NCI-H1048 (cell line): ENCODE measurements at regions not wholly inside any gene's neighbourhood (a gene's known extent, or its start where the extent isn't known, plus 50 kb on each side); places are given as distances from the start of the nearest gene placed in this dataset.

Experiments
- DNase-seq: peaks from one replicate; lab custom pipeline; 2025; lab: John Stamatoyannopoulos, UW

DNA sequence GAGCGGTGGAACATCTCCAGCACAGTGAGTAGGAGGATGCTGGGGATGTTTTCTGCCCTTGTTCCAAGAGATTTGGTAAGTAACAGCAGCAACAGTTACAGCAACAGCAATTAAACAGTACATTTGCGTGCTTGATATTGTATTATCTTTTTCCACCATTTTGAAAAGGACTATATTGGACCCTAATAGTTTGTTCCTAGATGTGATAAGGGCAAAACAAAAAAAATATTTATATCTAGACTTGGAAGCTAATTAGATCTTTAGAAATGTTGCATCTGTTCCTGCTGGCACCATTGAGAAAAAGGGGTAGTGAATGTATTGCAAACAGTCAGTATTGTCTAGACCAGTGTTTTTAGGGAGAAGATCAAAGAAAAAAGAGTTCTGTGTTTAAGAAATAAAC is 759.9 kb downstream of the JRKL start:
- no peak for DNase-seq

GRCh38 chr11:97157221-97157740 is 767.5 kb downstream of the JRKL start:
- DNase-seq: no peak

GRCh38 chr11:97158243-97158642 is 768.4 kb downstream of the JRKL start:
- no peak for DNase-seq

- DNase-seq: no peak
These were observed 773.9 kb downstream of the JRKL start for GRCh38 chr11:97163631-97164191.

GRCh38 chr11:97201743-97202612 is 812.2 kb downstream of the JRKL start:
- DNase-seq: no peak

DNA sequence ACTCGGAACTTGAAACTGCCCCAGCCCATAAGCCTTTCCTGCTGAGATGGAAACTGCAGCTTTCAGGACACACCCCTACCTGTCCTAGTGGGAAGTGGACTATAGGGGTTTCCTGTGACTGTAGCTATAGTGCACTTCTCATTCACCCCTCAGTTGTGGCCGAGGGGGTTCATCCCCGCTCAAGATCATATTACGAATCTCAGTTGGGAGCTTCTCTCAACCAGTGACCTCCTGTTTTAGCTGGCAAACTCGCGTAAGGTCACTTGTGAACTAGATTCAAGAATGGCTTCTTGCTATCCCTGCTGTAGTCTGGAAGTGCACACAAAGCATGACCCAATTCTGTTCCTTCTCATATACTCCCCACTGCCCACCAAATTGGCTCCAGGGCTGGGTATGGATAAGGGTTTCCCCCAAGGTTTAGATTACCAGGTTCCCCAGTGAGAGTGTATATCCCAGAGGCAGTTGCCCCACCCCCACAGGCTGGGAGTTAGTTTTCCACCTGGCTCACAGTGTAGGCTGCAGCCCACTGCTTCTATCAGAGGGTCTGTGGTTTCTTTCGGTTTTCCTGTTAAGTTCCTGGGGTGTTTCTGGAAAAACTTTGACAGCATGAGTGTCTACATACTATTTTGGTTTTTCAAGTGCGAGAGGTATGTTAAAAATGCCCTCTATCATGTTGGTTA is 812.9 kb downstream of the JRKL start:
- DNase-seq: no peak

GRCh38 chr11:97218011-97218410 is 828.2 kb downstream of the JRKL start:
- DNase-seq: no peak

DNA sequence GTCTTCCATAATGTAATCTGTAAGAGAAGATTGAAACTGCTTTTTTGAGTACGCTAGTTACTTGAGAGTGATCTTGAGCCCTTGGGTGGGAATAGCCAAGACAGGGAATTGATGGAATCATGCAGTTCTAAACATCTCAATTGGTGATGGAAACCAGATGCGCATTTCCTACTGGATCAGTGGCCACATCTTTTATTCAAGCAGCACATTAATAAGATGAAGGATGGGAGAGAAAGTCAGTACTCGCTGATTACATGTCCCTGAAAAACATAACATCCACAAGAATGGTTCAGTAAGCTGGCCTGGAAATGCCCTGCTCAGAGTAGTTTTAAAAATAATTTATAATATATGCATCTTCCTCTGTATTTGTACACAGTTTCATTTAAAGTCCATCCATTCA is 833.8 kb downstream of the JRKL start:
- DNase-seq: no peak

DNA sequence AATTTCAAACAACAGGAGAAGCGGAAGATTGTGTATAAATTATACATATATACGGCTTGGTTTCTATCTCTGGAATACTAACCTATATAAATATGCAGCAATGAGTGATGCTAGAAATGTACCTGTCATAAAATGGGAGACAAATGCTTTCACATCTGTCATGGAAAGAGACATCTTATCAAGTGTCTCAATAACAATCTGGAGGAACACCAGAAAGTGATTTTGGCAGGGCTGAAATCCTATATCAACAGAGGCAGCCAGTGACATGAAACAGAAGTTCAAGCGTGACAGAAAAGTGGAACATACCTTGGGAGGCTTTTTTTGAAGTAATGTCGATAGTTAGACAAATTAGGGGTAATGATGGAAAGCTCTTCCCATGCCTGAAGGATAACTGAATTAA is 834.6 kb downstream of the JRKL start:
- DNase-seq: no peak

DNA sequence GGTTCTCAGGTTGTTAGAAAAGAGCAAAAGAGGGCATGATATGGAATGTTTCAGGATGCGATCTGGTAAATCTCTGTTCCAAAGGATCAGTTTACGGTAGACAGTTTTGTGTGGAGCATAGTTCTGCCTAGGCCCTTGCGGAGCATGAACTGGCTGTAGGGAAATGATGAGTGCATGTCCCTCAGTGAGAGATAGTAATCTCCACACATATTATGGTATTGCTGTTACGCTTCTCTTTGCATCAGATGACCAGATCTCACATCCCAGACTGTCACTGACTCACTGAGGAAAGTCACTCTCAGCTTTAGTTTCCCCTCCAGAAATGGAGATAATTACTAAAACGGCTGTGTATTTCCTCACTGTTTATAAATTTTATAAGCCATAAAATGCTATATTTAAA is 836.0 kb downstream of the JRKL start:
- DNase-seq: no peak

DNA sequence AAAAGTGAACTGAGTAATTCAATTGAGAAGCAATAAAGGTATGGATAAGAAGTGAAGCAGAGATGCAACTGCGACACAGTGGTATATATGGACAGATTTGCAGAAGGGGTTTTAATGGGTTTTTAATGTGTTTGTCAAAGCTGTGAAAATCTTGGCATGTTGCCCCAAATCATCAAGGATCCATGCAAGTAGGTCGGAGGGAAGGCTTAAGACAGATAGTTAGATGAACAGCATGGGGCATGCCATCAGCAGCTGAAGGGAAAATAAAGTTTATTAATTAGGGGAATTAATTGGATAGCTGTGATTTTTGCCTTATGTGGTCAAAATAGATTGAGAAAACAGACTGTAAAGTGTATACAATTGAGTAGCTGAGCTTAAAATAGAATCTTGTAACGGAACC is 840.1 kb downstream of the JRKL start:
- no peak for DNase-seq

- DNase-seq: no peak
These were observed 841.4 kb downstream of the JRKL start for GRCh38 chr11:97231231-97231630.

GRCh38 chr11:97234016-97234415 is 844.2 kb downstream of the JRKL start:
- no peak for DNase-seq

GRCh38 chr11:97237151-97237550 is 847.3 kb downstream of the JRKL start:
- no peak for DNase-seq

DNA sequence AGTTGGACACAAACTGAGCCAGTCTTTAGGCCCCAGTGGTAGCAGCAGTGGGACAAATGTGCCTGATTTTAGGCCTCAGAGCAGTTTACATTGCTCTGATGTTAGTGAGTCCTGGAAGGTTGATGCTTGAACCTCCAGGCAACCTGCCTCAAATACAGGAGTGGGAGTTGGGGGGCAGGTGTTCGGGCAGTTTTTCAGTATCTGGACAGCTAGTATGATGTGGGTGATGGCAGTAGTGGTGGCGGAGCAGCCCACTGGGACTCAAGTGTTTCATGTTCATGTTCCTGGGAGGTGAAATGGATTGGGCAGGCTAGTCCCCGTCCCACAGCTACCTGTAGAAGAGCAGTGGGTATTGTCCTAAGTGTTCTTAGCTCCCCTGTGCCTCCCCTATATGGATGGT is 857.8 kb downstream of the JRKL start:
- no peak for DNase-seq

DNA sequence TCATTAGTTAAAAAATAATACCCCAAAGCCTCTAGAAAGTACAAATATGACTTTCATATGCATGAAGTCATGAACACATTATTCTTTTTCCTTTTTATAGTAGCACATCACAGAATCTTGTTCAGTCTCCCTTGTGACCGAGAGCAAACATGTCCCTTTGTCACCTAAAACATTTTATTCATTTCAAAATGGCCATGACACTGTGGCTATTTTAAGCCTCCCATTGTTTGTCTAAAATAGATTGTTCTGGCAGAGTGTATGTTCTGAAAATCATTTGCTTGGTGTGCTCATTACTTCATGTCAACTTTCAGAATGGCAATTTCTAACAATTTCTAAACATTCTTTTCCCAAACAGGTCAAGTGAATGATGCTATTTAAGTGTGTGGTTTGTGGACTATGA is 865.0 kb downstream of the JRKL start:
- no peak for DNase-seq

GRCh38 chr11:97259434-97259833 is 869.6 kb downstream of the JRKL start:
- no peak for DNase-seq

- no peak for DNase-seq
These were observed 870.1 kb downstream of the JRKL start for GRCh38 chr11:97259884-97260283.

DNA sequence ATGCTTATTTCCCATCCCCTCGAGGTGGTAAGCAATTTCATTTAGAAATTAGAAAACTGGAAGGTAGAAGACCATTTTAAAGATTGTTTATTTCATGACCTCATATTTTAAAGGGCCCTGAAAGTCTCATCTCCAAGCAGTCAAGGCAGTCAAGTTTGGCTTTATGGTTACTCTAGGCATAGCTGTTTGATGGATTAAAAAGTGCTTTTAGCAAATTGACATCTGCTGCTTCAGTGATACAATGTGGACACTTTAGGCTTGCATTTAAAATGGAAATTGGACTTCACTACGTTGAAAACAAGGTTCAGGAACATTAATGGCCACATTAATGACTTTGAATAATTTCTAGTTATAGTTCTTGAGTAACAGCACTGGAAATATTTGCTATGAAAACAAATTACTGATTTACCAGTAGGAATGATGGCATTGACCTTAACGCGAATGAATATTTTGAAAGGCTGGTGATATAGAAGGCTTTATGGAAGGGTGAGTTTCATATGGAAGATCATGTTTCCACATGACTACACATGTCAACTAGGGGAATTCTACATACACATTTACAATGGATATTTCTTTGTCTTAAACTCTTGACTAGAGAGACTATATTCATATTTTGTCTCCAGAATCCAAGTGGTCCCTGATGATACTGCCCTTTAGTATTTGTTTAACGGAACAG is 873.5 kb downstream of the JRKL start:
- no peak for DNase-seq

GRCh38 chr11:97269527-97269926 is 879.7 kb downstream of the JRKL start:
- no peak for DNase-seq

- DNase-seq: no peak
These were observed 889.5 kb downstream of the JRKL start for GRCh38 chr11:97279341-97279740.

GRCh38 chr11:97280347-97280746 is 890.5 kb downstream of the JRKL start:
- no peak for DNase-seq
